ENCODE measurements at regions not wholly inside any gene's neighbourhood (a gene's known extent, or its start where the extent isn't known, plus 50 kb on each side); places are given as distances from the start of the nearest gene placed in this dataset.

GRCh38 chr15:27694506-27695087 lies 404.5 kb downstream of the OCA2 start:
- TF ChIP-seq CTCF (IDR thresholded peaks at IDR 0.05) (no peak), POLR2A (IDR thresholded peaks at IDR 0.05; ENCODE audit: low read depth) (no peak), POLR2AphosphoS5 (IDR thresholded peaks at IDR 0.05) (no peak), EP300 (IDR thresholded peaks at IDR 0.05) (no peak)
